NCI-H774 (cell line): ENCODE measurements at regions not wholly inside any gene's neighbourhood (a gene's known extent, or its start where the extent isn't known, plus 50 kb on each side); places are given as distances from the start of the nearest gene placed in this dataset.

Experiments
- DNase-seq: peaks from one replicate; lab custom pipeline; 2025; lab: John Stamatoyannopoulos, UW

GRCh38 chr15:39183164-39183881, 397.6 kb upstream of the THBS1 start:
- no peak for DNase-seq

DNA sequence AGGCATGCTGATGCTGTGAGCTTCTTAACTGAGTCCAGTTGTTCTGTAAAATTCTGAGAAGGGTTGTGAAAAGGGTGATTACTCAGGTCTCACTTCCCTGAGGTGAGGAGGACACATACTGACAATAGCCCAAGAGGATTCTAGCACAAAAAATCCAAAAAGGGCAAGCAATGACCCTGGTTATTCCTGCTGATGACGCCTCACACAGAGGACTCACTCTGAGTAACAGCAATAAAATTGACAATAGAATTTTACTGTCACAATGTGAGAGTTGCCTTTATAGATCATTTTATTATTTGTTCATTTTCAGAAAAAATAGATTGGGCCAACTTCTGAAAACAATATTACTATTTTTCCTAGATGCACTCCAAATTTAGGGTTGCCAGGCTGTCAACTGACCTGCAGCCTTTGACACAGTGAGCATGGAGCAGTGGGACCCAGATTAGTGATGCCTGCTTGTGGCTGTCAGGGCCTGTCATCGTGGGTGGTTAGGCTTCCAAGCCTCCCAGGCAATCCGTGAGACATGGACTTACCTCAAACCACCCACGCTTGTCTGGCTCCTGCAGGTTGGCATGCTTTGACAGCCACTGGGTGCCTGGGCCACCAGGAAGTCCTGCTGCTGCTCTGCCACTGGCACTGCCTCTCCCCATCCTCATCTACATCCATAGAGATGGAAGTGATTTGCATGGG, 396.0 kb upstream of the THBS1 start:
- no peak for DNase-seq

DNA sequence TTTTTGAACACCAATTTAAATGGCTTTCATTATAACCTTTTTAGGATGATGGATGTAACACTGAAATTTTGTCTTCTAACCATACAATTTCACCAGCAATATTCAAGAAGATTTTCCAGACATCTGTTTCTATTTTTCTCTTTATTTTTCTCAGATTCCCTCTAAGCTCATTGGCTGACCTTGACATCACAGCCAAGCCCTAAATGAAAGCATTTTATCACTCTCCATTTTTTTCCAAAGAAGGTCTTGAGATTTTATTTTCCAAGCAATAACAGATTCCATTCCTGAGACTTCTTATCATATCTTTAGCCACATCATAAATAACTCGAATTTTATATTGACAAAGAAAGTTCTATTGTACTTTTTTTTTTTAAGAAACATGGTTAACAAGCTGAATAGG, 392.6 kb upstream of the THBS1 start:
- DNase-seq = no peak

GRCh38 chr15:39188930-39189329, 391.9 kb upstream of the THBS1 start:
- no peak for DNase-seq

- no peak for DNase-seq
Observed at GRCh38 chr15:39191871-39192291, 389.0 kb upstream of the THBS1 start.

- no peak for DNase-seq
Observed at GRCh38 chr15:39192351-39192750, 388.5 kb upstream of the THBS1 start.

DNA sequence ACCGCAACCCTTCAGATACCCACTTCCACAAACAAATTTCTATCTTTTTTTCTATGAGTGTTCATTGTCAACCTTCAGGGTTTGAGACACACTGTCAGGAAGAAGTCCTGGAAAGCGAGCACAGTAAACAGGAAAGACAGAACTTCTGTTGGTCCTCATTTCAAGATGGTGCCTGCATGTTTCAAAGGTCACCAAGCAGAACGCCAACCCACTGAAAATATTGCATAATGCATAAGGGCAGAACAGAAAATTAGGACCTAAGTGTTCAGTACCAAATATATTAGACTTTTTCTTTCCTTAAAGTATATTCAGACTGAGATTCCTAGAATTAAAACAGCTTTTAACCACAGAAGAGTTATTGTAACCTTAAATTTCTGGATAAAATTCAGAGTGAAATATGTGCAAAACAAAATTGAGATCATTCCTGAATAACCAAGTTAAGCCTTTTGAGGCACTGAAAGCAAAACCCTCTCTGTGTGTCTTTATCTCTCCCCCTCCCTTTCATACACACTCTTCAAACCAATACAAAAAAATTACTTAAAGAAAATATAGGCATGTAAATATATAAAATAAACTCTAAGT, 387.8 kb upstream of the THBS1 start:
- DNase-seq = no peak

DNA sequence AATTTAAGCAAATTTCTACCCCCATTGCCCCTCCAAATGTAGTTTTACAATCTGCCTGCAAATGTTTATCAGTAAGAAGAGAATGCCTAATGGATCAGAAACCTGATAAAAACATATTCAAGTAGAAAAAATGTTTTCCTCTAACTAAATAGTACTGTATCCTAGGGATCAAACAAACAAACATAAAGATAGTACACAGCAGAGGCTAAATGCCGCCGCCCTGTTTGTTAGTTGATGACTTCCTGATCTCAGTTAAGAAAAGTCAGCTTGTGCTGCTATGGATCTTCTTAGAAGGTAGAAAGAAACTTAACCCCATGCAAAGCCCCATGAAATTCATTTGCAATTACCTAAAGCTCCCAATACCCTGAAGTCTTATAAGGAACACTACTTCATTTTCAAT, 387.3 kb upstream of the THBS1 start:
- DNase-seq = no peak

- DNase-seq = no peak
Observed at GRCh38 chr15:39194106-39194830, 386.6 kb upstream of the THBS1 start.

DNA sequence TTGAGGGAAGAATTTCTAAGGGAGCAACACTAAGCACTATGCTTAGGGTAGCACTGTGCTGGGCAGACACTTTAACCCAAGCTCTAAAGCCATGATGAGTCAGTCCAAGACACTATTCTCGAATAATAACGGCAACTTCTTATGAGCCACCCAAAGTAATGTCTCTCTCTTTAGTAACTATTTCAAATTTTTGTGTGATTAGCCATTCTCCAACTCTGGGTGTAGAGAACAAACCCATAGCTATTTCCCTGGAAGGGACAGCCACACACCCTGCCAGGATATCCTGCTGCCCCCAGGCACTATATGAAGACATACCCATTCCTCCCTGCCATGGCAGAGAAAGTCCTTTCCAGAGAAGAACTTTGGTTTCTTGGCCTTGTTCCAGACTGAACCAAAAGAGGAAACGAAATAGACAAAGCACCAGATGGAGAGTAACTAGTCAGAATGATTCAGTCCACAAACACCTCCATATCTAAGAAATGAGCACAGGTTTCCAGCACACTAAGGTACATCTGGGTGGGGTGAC, 384.9 kb upstream of the THBS1 start:
- no peak for DNase-seq

- no peak for DNase-seq
Observed at GRCh38 chr15:39198044-39199000, 382.6 kb upstream of the THBS1 start.

GRCh38 chr15:39199076-39199475, 381.8 kb upstream of the THBS1 start:
- no peak for DNase-seq

DNA sequence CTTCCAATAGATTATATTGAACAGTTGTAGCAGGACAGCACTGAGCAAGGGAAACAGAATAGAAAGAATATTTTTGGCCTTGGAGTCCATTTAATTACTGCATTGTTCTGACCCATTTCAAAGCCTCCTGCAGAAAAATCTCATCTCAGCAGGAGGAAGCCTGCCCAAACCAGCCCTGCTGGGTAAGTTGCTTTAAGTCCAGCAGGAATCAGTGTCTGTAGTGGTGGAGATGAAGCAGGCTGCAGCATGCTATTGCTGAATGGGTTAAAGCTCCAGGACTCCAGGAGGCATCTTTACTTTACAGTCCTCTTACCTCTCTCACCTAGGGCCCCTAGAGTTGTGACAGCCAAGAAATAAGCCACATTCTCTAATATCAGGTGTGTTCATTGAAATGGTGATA, 380.3 kb upstream of the THBS1 start:
- no peak for DNase-seq

DNA sequence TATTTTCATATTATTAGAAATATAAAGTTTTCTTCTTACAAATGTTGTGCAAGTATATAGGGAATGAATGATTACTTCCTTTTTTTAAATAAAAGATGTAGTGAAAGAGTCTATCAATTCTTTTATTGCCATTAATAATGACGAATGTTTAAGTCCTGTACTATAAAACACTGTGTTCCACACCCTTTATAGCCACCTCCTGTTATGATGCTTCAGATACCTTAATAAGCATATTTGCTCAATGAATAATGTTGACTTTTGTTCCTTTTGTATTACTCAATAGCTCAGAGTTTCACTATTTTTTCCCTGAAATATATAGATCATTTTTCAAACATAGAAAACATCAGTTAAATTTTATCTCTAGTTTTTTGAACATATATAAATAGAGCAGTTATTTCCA, 378.2 kb upstream of the THBS1 start:
- no peak for DNase-seq

- no peak for DNase-seq
Observed at GRCh38 chr15:39204031-39204430, 376.8 kb upstream of the THBS1 start.

- DNase-seq = no peak
Observed at GRCh38 chr15:39205081-39205480, 375.8 kb upstream of the THBS1 start.

- DNase-seq = no peak
Observed at GRCh38 chr15:39205506-39206371, 375.1 kb upstream of the THBS1 start.

DNA sequence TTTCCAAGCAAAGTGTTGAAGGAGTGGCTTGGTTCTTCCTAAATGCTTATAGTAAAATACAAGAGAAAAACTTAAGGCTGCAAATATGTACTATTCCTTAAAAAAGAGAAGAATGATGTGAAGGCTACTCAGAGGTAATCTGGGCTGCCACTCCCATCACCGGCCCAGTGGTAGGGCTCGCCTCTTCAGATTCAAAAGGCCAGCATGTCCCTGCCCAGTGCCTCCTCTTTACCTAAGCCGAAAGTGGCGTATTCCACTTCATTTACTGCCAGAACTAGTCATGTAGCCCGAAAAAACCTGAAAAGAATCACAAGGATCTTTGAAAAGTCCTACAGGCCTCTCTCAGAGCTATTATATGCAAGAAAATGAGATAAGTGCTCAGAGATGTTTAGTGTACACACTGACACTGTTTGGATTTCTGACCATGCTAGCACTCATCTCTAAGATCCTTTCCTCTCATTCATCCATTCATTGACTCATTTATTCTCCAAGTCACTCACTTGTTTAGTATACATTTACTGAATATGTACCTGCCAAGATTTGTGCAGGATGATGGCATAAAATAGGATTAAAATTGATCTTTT, 373.3 kb upstream of the THBS1 start:
- DNase-seq = no peak

DNA sequence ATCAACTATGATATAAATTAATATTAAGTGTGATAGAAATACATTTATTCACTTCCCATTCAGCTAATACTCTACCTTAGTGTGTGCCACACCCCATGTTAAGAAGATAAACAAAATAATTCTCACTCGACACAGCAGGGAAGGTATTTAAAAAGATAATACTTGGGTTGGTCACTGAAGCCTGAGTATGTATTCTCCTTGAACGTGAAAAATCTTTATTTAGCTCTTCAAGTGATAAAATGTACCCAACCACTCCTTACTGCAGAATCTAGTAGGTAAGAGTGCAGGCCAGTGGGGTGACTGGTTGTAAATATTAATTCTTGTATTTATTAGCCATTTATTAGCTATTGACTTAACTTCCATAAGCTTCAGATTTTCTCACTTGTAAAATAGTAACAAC, 372.7 kb upstream of the THBS1 start:
- DNase-seq = no peak
